ENCODE measurements at regions not wholly inside any gene's neighbourhood (a gene's known extent, or its start where the extent isn't known, plus 50 kb on each side); places are given as distances from the start of the nearest gene placed in this dataset.

DNA sequence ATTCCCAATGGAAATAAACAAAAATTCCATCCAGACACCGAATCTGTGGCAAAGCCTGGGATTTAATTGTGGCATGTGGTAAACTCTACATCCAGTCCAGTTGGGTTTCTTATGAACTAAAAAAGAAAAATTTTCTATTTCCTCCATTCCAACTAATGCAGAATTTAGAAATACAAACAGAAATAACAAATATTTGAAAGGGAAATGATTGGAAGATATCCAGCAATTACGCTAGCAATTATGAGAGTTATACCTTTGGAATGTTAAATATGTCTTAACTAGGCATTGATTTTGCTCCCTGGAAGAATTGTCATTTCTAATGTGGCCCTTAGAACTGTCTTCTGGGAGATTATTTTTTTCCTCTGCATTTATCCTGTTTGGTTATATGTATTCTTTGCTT is 421.4 kb upstream of the KLHL1 start:
- CTCF ChIA-PET: no interaction called here
- Mint-ChIP-seq H3K4me3 (ENCODE audit: low read depth, unreplicated experiment) (no peak overlapping the region), H3K27ac (ENCODE audit: unreplicated experiment) (no peak overlapping the region), H3K9me3 (ENCODE audit: low read depth, unreplicated experiment) (no peaks in the 10 kb centered on the region), H3K36me3 (ENCODE audit: insufficient read depth, unreplicated experiment) (no peaks in the 10 kb centered on the region), H3K4me1 (ENCODE audit: low read depth, unreplicated experiment) (no peaks in the 10 kb centered on the region), H3K27me3 (ENCODE audit: unreplicated experiment) (no peaks in the 10 kb centered on the region)
- TF ChIP-seq, protein P1, sequence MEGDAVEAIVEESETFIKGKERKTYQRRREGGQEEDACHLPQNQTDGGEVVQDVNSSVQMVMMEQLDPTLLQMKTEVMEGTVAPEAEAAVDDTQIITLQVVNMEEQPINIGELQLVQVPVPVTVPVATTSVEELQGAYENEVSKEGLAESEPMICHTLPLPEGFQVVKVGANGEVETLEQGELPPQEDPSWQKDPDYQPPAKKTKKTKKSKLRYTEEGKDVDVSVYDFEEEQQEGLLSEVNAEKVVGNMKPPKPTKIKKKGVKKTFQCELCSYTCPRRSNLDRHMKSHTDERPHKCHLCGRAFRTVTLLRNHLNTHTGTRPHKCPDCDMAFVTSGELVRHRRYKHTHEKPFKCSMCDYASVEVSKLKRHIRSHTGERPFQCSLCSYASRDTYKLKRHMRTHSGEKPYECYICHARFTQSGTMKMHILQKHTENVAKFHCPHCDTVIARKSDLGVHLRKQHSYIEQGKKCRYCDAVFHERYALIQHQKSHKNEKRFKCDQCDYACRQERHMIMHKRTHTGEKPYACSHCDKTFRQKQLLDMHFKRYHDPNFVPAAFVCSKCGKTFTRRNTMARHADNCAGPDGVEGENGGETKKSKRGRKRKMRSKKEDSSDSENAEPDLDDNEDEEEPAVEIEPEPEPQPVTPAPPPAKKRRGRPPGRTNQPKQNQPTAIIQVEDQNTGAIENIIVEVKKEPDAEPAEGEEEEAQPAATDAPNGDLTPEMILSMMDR (IDR thresholded peaks at IDR 0.05; ENCODE audit: unreplicated experiment): no peak
- no TSS peak for BruUV-seq (replicated peaks)
- intact Hi-C loops (cut with micrococcal nuclease; ENCODE audit: unreplicated experiment): no loop called here
- no peak for DNase-seq

DNA sequence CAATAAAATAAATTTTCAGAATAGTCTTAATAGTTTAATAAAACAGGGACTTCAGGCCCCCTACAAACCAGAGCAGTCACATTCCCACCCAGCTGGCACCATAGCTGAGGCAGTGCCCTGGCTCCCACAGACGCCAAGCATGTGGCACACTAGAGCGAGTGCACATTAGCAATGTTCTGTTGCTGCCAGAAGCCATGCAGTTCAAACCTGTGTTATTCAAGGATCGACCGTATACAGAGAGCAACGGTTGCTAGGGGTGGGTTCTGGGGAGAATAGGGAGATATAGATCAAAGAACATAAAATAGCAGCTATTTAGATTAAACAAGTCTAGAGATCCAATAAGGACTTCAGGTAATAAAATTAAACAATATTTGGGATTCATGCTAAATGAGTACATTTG is 419.3 kb upstream of the KLHL1 start:
- DNase-seq: no peak
- H3K36me3 Mint-ChIP-seq (ENCODE audit: insufficient read depth, unreplicated experiment): no peaks in the 10 kb centered on the region
- TF ChIP-seq, protein P1 (IDR thresholded peaks at IDR 0.05; ENCODE audit: unreplicated experiment): no peak
- no peaks in the 10 kb centered on the region for H3K27me3 Mint-ChIP-seq (ENCODE audit: unreplicated experiment)
- H3K9me3 Mint-ChIP-seq (ENCODE audit: low read depth, unreplicated experiment): no peaks in the 10 kb centered on the region
- H3K27ac Mint-ChIP-seq (ENCODE audit: unreplicated experiment): no peak overlapping the region
- BruUV-seq (replicated peaks): no TSS peak
- H3K4me3 Mint-ChIP-seq (ENCODE audit: low read depth, unreplicated experiment): no peak overlapping the region
- intact Hi-C loops (cut with micrococcal nuclease; ENCODE audit: unreplicated experiment): no loop called here
- no peaks in the 10 kb centered on the region for H3K4me1 Mint-ChIP-seq (ENCODE audit: low read depth, unreplicated experiment)
- CTCF ChIA-PET: no interaction called here

DNA sequence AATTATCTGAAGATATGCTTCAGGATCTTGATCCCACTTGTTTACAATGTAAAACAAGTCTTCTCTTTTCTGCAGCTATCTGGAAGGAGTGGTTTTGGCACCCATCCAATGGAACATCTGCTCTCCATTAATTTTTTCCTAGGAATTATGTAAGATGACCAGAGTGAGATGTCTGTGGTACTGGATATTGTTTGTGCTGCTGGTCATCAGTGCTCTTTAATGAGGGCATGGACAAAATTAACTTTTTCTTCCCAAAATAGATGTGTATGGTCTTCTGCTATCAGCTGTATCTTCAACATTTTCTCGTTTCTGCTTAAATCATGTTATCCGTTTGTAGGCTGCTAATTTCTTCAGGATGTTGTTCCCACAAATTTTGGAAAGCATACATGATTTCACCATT is 415.4 kb upstream of the KLHL1 start:
- no peak for DNase-seq
- H3K27ac Mint-ChIP-seq (ENCODE audit: unreplicated experiment): no peak overlapping the region
- H3K9me3 Mint-ChIP-seq (ENCODE audit: low read depth, unreplicated experiment): no peaks in the 10 kb centered on the region
- no peaks in the 10 kb centered on the region for H3K27me3 Mint-ChIP-seq (ENCODE audit: unreplicated experiment)
- TF ChIP-seq, protein P1 (IDR thresholded peaks at IDR 0.05; ENCODE audit: unreplicated experiment): no peak
- BruUV-seq (replicated peaks): no TSS peak
- H3K4me1 Mint-ChIP-seq (ENCODE audit: low read depth, unreplicated experiment): no peaks in the 10 kb centered on the region
- H3K36me3 Mint-ChIP-seq (ENCODE audit: insufficient read depth, unreplicated experiment): no peaks in the 10 kb centered on the region
- CTCF ChIA-PET: no interaction called here
- H3K4me3 Mint-ChIP-seq (ENCODE audit: low read depth, unreplicated experiment): no peak overlapping the region
- intact Hi-C loops (cut with micrococcal nuclease; ENCODE audit: unreplicated experiment): no loop called here

DNA sequence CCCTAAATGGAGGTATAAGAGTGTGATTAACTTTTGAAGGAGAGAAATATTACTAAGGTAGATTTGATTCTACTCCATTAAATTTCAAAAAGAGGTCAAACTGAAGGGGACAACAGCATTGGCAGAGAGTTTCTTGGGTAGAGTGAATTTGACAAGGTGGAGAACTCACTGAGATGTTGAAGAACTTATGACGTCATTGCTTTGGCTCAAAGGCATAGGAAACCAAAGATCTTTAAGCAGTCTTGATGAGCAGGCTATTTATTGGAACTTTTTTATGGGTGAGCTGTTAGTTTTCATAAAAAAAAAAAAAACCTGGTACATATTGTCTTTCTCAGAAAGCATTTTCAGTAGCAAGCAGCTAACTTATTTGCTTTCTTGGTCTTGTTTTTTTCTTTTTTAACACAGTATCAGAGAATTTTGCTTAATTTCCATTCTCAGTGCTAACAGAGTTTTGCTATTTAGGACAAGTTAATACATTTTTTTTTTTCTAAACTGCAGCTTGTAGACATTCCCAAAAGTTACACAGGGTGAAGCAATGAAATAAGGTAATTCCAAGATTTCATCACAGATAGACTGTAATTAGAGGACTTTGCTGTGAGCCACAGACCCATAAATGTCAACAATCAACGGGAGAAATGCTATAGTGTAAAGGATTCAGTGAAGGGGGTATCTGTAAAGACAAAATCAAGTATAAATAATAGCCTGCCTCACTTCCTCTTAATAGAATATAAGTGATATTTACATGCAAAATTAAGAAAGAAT is 412.2 kb upstream of the KLHL1 start:
- no peak overlapping the region for H3K27ac Mint-ChIP-seq (ENCODE audit: unreplicated experiment)
- TF ChIP-seq, protein P1 (IDR thresholded peaks at IDR 0.05; ENCODE audit: unreplicated experiment): no peak

More for the DNA sequence above, 412.2 kb upstream of the KLHL1 start:
- H3K9me3 Mint-ChIP-seq (ENCODE audit: low read depth, unreplicated experiment): no peaks in the 10 kb centered on the region
- no TSS peak for BruUV-seq (replicated peaks)
- H3K4me3 Mint-ChIP-seq (ENCODE audit: low read depth, unreplicated experiment): no peak overlapping the region
- H3K36me3 Mint-ChIP-seq (ENCODE audit: insufficient read depth, unreplicated experiment): no peaks in the 10 kb centered on the region
- no peak for DNase-seq
- no peaks in the 10 kb centered on the region for H3K4me1 Mint-ChIP-seq (ENCODE audit: low read depth, unreplicated experiment)
- intact Hi-C loops (cut with micrococcal nuclease; ENCODE audit: unreplicated experiment): no loop called here
- H3K27me3 Mint-ChIP-seq (ENCODE audit: unreplicated experiment): no peaks in the 10 kb centered on the region
- CTCF ChIA-PET: no interaction called here

Data from Calu3 (cell line).